H1 (cell line): ENCODE measurements at regions not wholly inside any gene's neighbourhood (a gene's known extent, or its start where the extent isn't known, plus 50 kb on each side); places are given as distances from the start of the nearest gene placed in this dataset.

Source experiments
- CTCF ChIA-PET: fragments of 300-600 bp; sonication (Branson Sonifier 250); formaldehyde crosslinking; loops from one replicate; lab custom pipeline; 2021; ENCODE audit not compliant: partially characterized antibody; lab: Charles Lee
- POLR2A ChIA-PET: fragments of 300-600 bp; sonication (Branson Sonifier 250); formaldehyde crosslinking; loops from one replicate; lab custom pipeline; 2021; ENCODE audit warnings: inconsistent platforms; ENCODE audit not compliant: partially characterized antibody; lab: Charles Lee
- DNase-seq, 2 experiments: peaks; one replicate each; pipeline versions ENCODE4 v3.0.0 to v3.0.0-alpha.2; 2010 to 2022; ENCODE audit warnings: low spot score in 2 of 2, low read depth in 1 of 2, mixed read lengths in 1 of 2
- FAIRE-seq: peaks from 2 replicates; lab custom pipeline; 2011; peaks lifted over from hg19 to GRCh38; lab: Jason Lieb, UNC
- H2AFZ ChIP-seq: 2 replicates; pipeline ENCODE4 v1.8.1; 2012; ENCODE audit warnings: low read length, inconsistent platforms
- H2AK5ac ChIP-seq: 2 replicates; pipeline ENCODE4 v1.6.1; 2013; ENCODE audit warnings: low read depth, low read length
- H2BK120ac ChIP-seq: replicated peaks from 2 replicates; pipeline ENCODE3; 2013; ENCODE audit warnings: low read depth, low read length, inconsistent platforms
- H2BK12ac ChIP-seq: 2 replicates; pipeline ENCODE4 v1.6.1; 2013; ENCODE audit warnings: low read depth, low read length
- H2BK15ac ChIP-seq: 2 replicates; pipeline ENCODE4 v1.6.1; 2013; ENCODE audit warnings: low read length
- H2BK20ac ChIP-seq: 2 replicates; pipeline ENCODE4 v1.6.1; 2013; ENCODE audit warnings: low read length
- H2BK5ac ChIP-seq: 2 replicates; pipeline ENCODE4 v1.6.1; 2013; ENCODE audit warnings: low read depth, low read length
- H3K14ac ChIP-seq: 2 replicates; pipeline ENCODE4 v1.6.1; 2013; ENCODE audit warnings: inconsistent platforms; ENCODE audit not compliant: insufficient read length
- H3K18ac ChIP-seq: 2 replicates; pipeline ENCODE4 v1.6.1; 2013; ENCODE audit warnings: low read length; ENCODE audit errors: extremely low read depth
- H3K23ac ChIP-seq: 2 replicates; pipeline ENCODE4 v1.6.1; 2013; ENCODE audit warnings: inconsistent platforms; ENCODE audit not compliant: insufficient read length
- H3K23me2 ChIP-seq: 2 replicates; pipeline ENCODE4 v1.6.1; 2013; ENCODE audit warnings: low read depth, low read length
- H3K27ac ChIP-seq: 2 replicates; pipeline ENCODE4 v1.6.1; 2011; ENCODE audit warnings: low read depth, low read length, inconsistent platforms
- H3K27me3 ChIP-seq, 4 experiments: replicated peaks in 1 of 4; 1 replicate in 1 of 4; 2 replicates in 3 of 4; pipeline versions ENCODE4 v1.6.1 to v1.8.1; 2011 to 2013; ENCODE audit warnings: low read length in 3 of 4, mild to moderate bottlenecking in 3 of 4, inconsistent platforms in 2 of 4, mixed read lengths in 2 of 4, moderate library complexity in 1 of 4; ENCODE audit not compliant: control insufficient read depth in 3 of 4, insufficient read depth in 3 of 4; ENCODE audit errors: extremely low read depth in 1 of 4
- H3K36me3 ChIP-seq, 4 experiments: 2 replicates each; pipeline versions ENCODE4 v1.6.1 to v1.8.1; 2011 to 2013; ENCODE audit warnings: mild to moderate bottlenecking in 4 of 4, low read length in 3 of 4, moderate library complexity in 2 of 4, control low read depth in 1 of 4, inconsistent platforms in 1 of 4; ENCODE audit not compliant: insufficient read depth in 4 of 4, control insufficient read depth in 2 of 4
- H3K4ac ChIP-seq: replicated peaks from 2 replicates; pipeline ENCODE3; 2013; ENCODE audit warnings: low read length, low read depth, mixed read lengths, inconsistent platforms; ENCODE audit not compliant: insufficient read length
- H3K4me1 ChIP-seq, 4 experiments: replicated peaks in 1 of 4; 1 replicate in 1 of 4; 2 replicates in 3 of 4; pipeline versions ENCODE4 v1.6.1 to v1.8.1; 2011 to 2013; ENCODE audit warnings: low read length in 3 of 4, inconsistent platforms in 2 of 4, mixed read lengths in 1 of 4; ENCODE audit not compliant: insufficient read depth in 4 of 4, control insufficient read depth in 3 of 4
- H3K4me2 ChIP-seq, 2 experiments: 2 replicates each; pipeline versions ENCODE4 v1.6.1 to v1.8.1; 2011 to 2013; ENCODE audit warnings: low read depth in 2 of 2, low read length in 2 of 2, control low read depth in 1 of 2, inconsistent platforms in 1 of 2, mild to moderate bottlenecking in 1 of 2; ENCODE audit not compliant: insufficient read depth in 1 of 2
- H3K4me3 ChIP-seq, 4 experiments: fragments of 200-600, 300-600 bp in 1 of 4; sonication (generic), shearing (Covaris generic), sonication (Bioruptor Twin) in 1 of 4; 2 replicates each; pipeline versions ENCODE4 v1.5.1 to v1.8.1; 2011 to 2016; ENCODE audit warnings: low read length in 4 of 4, low read depth in 3 of 4, control low read depth in 2 of 4, inconsistent platforms in 2 of 4, mild to moderate bottlenecking in 2 of 4, mixed read lengths in 1 of 4, moderate library complexity in 1 of 4; ENCODE audit not compliant: insufficient read depth in 2 of 4; ENCODE audit errors: extremely low read depth in 1 of 4
- H3K56ac ChIP-seq: replicated peaks from 2 replicates; pipeline ENCODE3; 2013; ENCODE audit warnings: low read depth, mild to moderate bottlenecking, mixed read lengths, low read length, inconsistent platforms; ENCODE audit not compliant: insufficient read length
- H3K79me1 ChIP-seq: 2 replicates; pipeline ENCODE4 v1.6.1; 2013; ENCODE audit warnings: low read depth, low read length, control low read depth
- H3K79me2 ChIP-seq, 2 experiments: 2 replicates each; pipeline versions ENCODE4 v1.6.1 to v1.8.1; 2012 to 2013; ENCODE audit warnings: low read length in 2 of 2, mild to moderate bottlenecking in 2 of 2, inconsistent platforms in 1 of 2; ENCODE audit not compliant: insufficient read depth in 2 of 2, control insufficient read depth in 1 of 2
- H3K9ac ChIP-seq, 4 experiments: replicated peaks in 1 of 4; 1 replicate in 1 of 4; 2 replicates in 3 of 4; pipeline versions ENCODE4 v1.6.1 to v1.8.1; 2011 to 2013; ENCODE audit warnings: low read depth in 3 of 4, low read length in 3 of 4, control low read depth in 2 of 4, mild to moderate bottlenecking in 2 of 4, moderate library complexity in 2 of 4, inconsistent platforms in 1 of 4; ENCODE audit errors: extremely low read depth in 1 of 4
- H3K9me3 ChIP-seq, 2 experiments: 2 replicates each; pipeline versions ENCODE4 v1.6.1 to v1.8.1; 2012 to 2013; ENCODE audit warnings: mild to moderate bottlenecking in 2 of 2, moderate library complexity in 2 of 2, control low read depth in 1 of 2, inconsistent platforms in 1 of 2, low read depth in 1 of 2, low read length in 1 of 2, mixed read lengths in 1 of 2; ENCODE audit not compliant: insufficient read depth in 2 of 2
- H4K20me1 ChIP-seq, 2 experiments: replicated peaks in 1 of 2; 2 replicates each; pipeline versions ENCODE3 to v1.8.1; 2011 to 2013; ENCODE audit warnings: inconsistent platforms in 2 of 2, low read length in 2 of 2, mild to moderate bottlenecking in 1 of 2; ENCODE audit not compliant: insufficient read depth in 2 of 2, control insufficient read depth in 1 of 2
- H4K5ac ChIP-seq: 2 replicates; pipeline ENCODE4 v1.6.1; 2013; ENCODE audit warnings: low read length, low read depth, mixed read lengths, inconsistent platforms; ENCODE audit not compliant: insufficient read length
- H4K8ac ChIP-seq: 2 replicates; pipeline ENCODE4 v1.8.0; 2013; ENCODE audit warnings: mild to moderate bottlenecking, moderate library complexity, low read length, inconsistent platforms; ENCODE audit not compliant: insufficient read depth; ENCODE audit errors: extremely low read depth
- H4K91ac ChIP-seq: replicated peaks from 2 replicates; pipeline ENCODE3; 2013; ENCODE audit warnings: low read length, mixed read lengths, inconsistent platforms; ENCODE audit not compliant: insufficient read length
- ASH2L ChIP-seq: fragments of 200-600, 300-600 bp; sonication (generic); IDR thresholded peaks from one replicate; pipeline ENCODE4 v1.7.1; 2017; ENCODE audit warnings: low read length
- WGBS, 2 experiments: shearing (Covaris generic) in 1 of 2; methylation state at CpG; one replicate each; pipeline versions ENCODE4 v1.1.6 to v1.1.7; 2013 to 2015; ENCODE audit warnings: low lambda C conversion rate in 2 of 2, mixed read lengths in 2 of 2, inconsistent platforms in 1 of 2, low coverage in 1 of 2, missing lambda C conversion rate in 1 of 2; ENCODE audit not compliant: insufficient replicate concordance in 2 of 2, insufficient coverage in 1 of 2, insufficient read length in 1 of 2; ENCODE audit errors: extremely low coverage in 1 of 2, missing lambda C conversion rate in 1 of 2; 5-methylcytosine and 5-hydroxymethylcytosine counted together

GRCh38 chr3:153038367-153038766 lies 123.7 kb upstream of the RAP2B start:
- Histone ChIP-seq H3K23me2 (no peaks in the 10 kb centered on the region), H3K4ac (no peak overlapping the region), H3K79me2 (no peaks in the 10 kb centered on the region), H4K8ac (no peak overlapping the region), H4K5ac (no peak overlapping the region), H2AFZ (no peak overlapping the region), H3K56ac (no peak overlapping the region), H3K27me3 (no peaks in the 10 kb centered on the region), H3K4me3 (no peak overlapping the region), H3K36me3 (no peaks in the 10 kb centered on the region), H3K18ac (no peak overlapping the region), H2BK12ac (no peak overlapping the region), H2AK5ac (no peak overlapping the region), H3K4me1 (no peaks in the 10 kb centered on the region), H4K91ac (no peak overlapping the region), H3K23ac (no peak overlapping the region), H3K9me3 (no peaks in the 10 kb centered on the region), H3K27ac (no peak overlapping the region), H3K79me1 (no peaks in the 10 kb centered on the region), H4K20me1 (no peaks in the 10 kb centered on the region), H2BK5ac (no peak overlapping the region), H3K14ac (no peak overlapping the region), H2BK120ac (no peak overlapping the region), H2BK20ac (no peak overlapping the region), H3K9ac (no peak overlapping the region), H2BK15ac (no peak overlapping the region), H3K4me2 (no peak overlapping the region)
- ChIA-PET CTCF (no interaction called here), POLR2A (no interaction called here)
- FAIRE-seq (no peak), DNase-seq (no peak)
- TF ChIP-seq ASH2L: no peak
- 98% methylated on average over 5 of the region's 5 CpGs; no CpG with 5 or more reads in 1 of the 2 experiments for WGBS, 2 experiments
